HepG2 (cell line): ENCODE measurements at regions not wholly inside any gene's neighbourhood (a gene's known extent, or its start where the extent isn't known, plus 50 kb on each side); places are given as distances from the start of the nearest gene placed in this dataset.

Experiments used
- ATAC-seq: fragments of 200-7000 bp; cut with Tn5 transposase; 3 replicates; pipeline ENCODE4 v1.9.1; 2020; ENCODE audit warnings: mild to moderate bottlenecking, moderate library complexity
- BruUV-seq: library from RNA; stranded (reverse); fragments of 400-500 nt; replicated peaks from 2 replicates; lab custom pipeline; 2021; lab: Mats Ljungman, UMichigan
- CTCF ChIA-PET: fragments of 300-600 bp; formaldehyde crosslinking; extraction: SDS; loops from one replicate; lab custom pipeline; 2021; ENCODE audit warnings: low total read pairs, inconsistent platforms, low intra/inter-chr PET ratio; lab: Yijun Ruan, JAX
- POLR2A ChIA-PET: fragments of 350-600 bp; sonication (Branson Sonifier 250); formaldehyde crosslinking; loops from one replicate; lab custom pipeline; 2020; ENCODE audit warnings: antibody characterized with exemption, inconsistent platforms; lab: Yijun Ruan, JAX
- DNase-seq: peaks from one replicate; pipeline ENCODE4 v3.0.0-alpha.2; 2015; ENCODE audit warnings: low spot score
- FAIRE-seq: peaks from 3 replicates; lab custom pipeline; 2011; peaks lifted over from hg19 to GRCh38; lab: Jason Lieb, UNC
- H2AFZ ChIP-seq: one replicate; pipeline ENCODE4 v1.6.1; 2011; ENCODE audit warnings: low read length, inconsistent platforms
- H3K27ac ChIP-seq: fragments of 300-600 bp; 3 replicates; pipeline ENCODE4 v1.8.0; 2011; ENCODE audit warnings: mixed run types, mild to moderate bottlenecking, mixed read lengths, low read length, inconsistent platforms; ENCODE audit not compliant: insufficient read depth; ENCODE audit errors: extremely low read length
- H3K27me3 ChIP-seq, 2 experiments: fragments of 200-600 bp in 1 of 2; 2 replicates in 1 of 2; 3 replicates in 1 of 2; pipeline versions ENCODE4 v1.6.0 to v1.8.0; 2011; ENCODE audit warnings: low read length in 2 of 2, mild to moderate bottlenecking in 2 of 2, moderate library complexity in 2 of 2, inconsistent platforms in 1 of 2; ENCODE audit not compliant: insufficient read depth in 2 of 2, control insufficient read depth in 1 of 2
- H3K36me3 ChIP-seq, 2 experiments: fragments of 200-600 bp in 1 of 2; replicated peaks in 1 of 2; 2 replicates in 1 of 2; 3 replicates in 1 of 2; pipeline versions ENCODE4 v1.5.1 to v1.8.0; 2011; ENCODE audit warnings: low read length in 2 of 2, inconsistent platforms in 1 of 2; ENCODE audit not compliant: insufficient read depth in 2 of 2, control insufficient read depth in 1 of 2
- H3K4me1 ChIP-seq: 2 replicates; pipeline ENCODE4 v1.5.1; 2012; ENCODE audit warnings: low read length, inconsistent platforms; ENCODE audit not compliant: insufficient read depth
- H3K4me2 ChIP-seq: 2 replicates; pipeline ENCODE4 v1.6.0; 2011; ENCODE audit warnings: low read depth, low read length, inconsistent platforms
- H3K4me3 ChIP-seq, 3 experiments: fragments of 200-600 bp in 1 of 3; sonication (generic), shearing (Covaris generic) in 1 of 3; replicated peaks in 1 of 3; 2 replicates each; pipeline ENCODE4 v1.5.1; 2011 to 2016; ENCODE audit warnings: low read length in 3 of 3, inconsistent platforms in 2 of 3, low read depth in 2 of 3, mild to moderate bottlenecking in 2 of 3, control low read depth in 1 of 3, mixed read lengths in 1 of 3; ENCODE audit not compliant: insufficient read depth in 1 of 3
- H3K79me2 ChIP-seq: one replicate; pipeline ENCODE4 v1.6.1; 2011; ENCODE audit warnings: low read length, inconsistent platforms; ENCODE audit not compliant: insufficient read depth
- H3K9ac ChIP-seq: 2 replicates; pipeline ENCODE4 v1.6.0; 2011; ENCODE audit warnings: mild to moderate bottlenecking, low read depth, low read length, inconsistent platforms; ENCODE audit not compliant: insufficient read depth
- H3K9me3 ChIP-seq: 2 replicates; pipeline ENCODE4 v1.5.1; 2012; ENCODE audit warnings: mild to moderate bottlenecking, low read length
- H4K20me1 ChIP-seq: 2 replicates; pipeline ENCODE4 v1.6.0; 2011; ENCODE audit warnings: inconsistent platforms, mild to moderate bottlenecking, low read length, moderate library complexity; ENCODE audit not compliant: insufficient read depth
- ESRRA ChIP-seq: sonication (generic); formaldehyde crosslinking; IDR thresholded peaks from 2 replicates; pipeline ENCODE4 v1.5.1; 2020; ENCODE audit warnings: mild to moderate bottlenecking, low read depth, missing genetic modification reagents
- SKI ChIP-seq: fragments of 450-650 bp; IDR thresholded peaks from one replicate; pipeline ENCODE4 v1.6.1; 2018; ENCODE audit warnings: mild to moderate bottlenecking; ENCODE audit not compliant: partially characterized antibody
- SP2 ChIP-seq: sonication (generic); formaldehyde crosslinking; IDR thresholded peaks from 2 replicates; pipeline ENCODE4 v1.5.1; 2020; ENCODE audit warnings: mild to moderate bottlenecking, missing genetic modification reagents
- ZNF350 ChIP-seq: sonication (generic); formaldehyde crosslinking; IDR thresholded peaks from 2 replicates; pipeline ENCODE4 v1.4.0; 2020; ENCODE audit warnings: mild to moderate bottlenecking, low read depth, missing genetic modification reagents, borderline replicate concordance
- ZNF609 ChIP-seq: sonication (generic); formaldehyde crosslinking; IDR thresholded peaks from 2 replicates; pipeline ENCODE4 v1.4.0; 2020; ENCODE audit warnings: mild to moderate bottlenecking, missing genetic modification reagents, borderline replicate concordance
- WGBS: methylation state at CpG from one replicate; pipeline ENCODE4 v1.1.6; 2017; ENCODE audit warnings: low lambda C conversion rate; 5-methylcytosine and 5-hydroxymethylcytosine counted together
- in situ Hi-C: cut with HindIII; loops from 2 replicates; pipeline ENCODE4 v1.10.0; 2017; ENCODE audit warnings: low pct_unique_long_range_greater_than_20kb; ENCODE audit not compliant: extremely low pct_ligation_motif_present
- intact Hi-C: fragments of 100-400 bp; cut with micrococcal nuclease; formaldehyde crosslinking; loops from one replicate; pipeline ENCODE4 v1.10.0; 2022; ENCODE audit not compliant: unreplicated experiment

GRCh38 chr3:146823622-146824021 is 218.5 kb upstream of the PLSCR5 start (continued):
- TF ChIP-seq ZNF609 (CRISPR knock-in tag) (no peak), ESRRA (CRISPR knock-in tag) (no peak)

GRCh38 chr3:146818866-146819265 is 213.7 kb upstream of the PLSCR5 start:
- no peaks in the 10 kb centered on the region for H4K20me1 ChIP-seq
- no peaks in the 10 kb centered on the region for H3K79me2 ChIP-seq
- H2AFZ ChIP-seq = no peak overlapping the region
- H3K4me1 ChIP-seq = no peaks in the 10 kb centered on the region
- in situ Hi-C loops = no loop called here
- H3K27ac ChIP-seq = no peak overlapping the region
- ATAC-seq = no peak
- no TSS peak for BruUV-seq
- H3K9ac ChIP-seq = no peak overlapping the region
- intact Hi-C loops = loop anchor here (5.0 kb wide), 1 partner anchor 373 kb away; no protein-coding TSS in a partner anchor
- POLR2A ChIA-PET = no interaction called here
- CTCF ChIA-PET = no interaction called here
- TF ChIP-seq ZNF350 (no peak), SKI (no peak), SP2 (CRISPR knock-in tag) (no peak)
- no peak overlapping the region for H3K4me3 ChIP-seq
- no peak overlapping the region for H3K4me2 ChIP-seq
- no peak for FAIRE-seq
- 18% methylated on average over 3 of the region's 3 CpGs for WGBS
- no peaks in the 10 kb centered on the region for H3K9me3 ChIP-seq
- DNase-seq = no peak
- no peaks in the 10 kb centered on the region for H3K36me3 ChIP-seq
- no peaks in the 10 kb centered on the region for H3K27me3 ChIP-seq
